GM12878 (cell line): ENCODE measurements at regions not wholly inside any gene's neighbourhood (a gene's known extent, or its start where the extent isn't known, plus 50 kb on each side); places are given as distances from the start of the nearest gene placed in this dataset.

ENCODE experiments used
- ATAC-seq: fragments of 200-7000 bp; cut with Tn5 transposase; 3 replicates; pipeline ENCODE4 v1.9.1; 2020; ENCODE audit warnings: mild to moderate bottlenecking, moderate library complexity
- BruUV-seq: library from RNA; stranded (reverse); fragments of 400-500 nt; replicated peaks from 2 replicates; lab custom pipeline; 2021; lab: Mats Ljungman, UMichigan
- CTCF ChIA-PET: fragments of 300-600 bp; sonication (Branson Sonifier 250); formaldehyde crosslinking; extraction: SDS; loops from one replicate; lab custom pipeline; 2021; ENCODE audit warnings: inconsistent platforms; lab: Yijun Ruan, JAX
- POLR2A ChIA-PET: fragments of 350-600 bp; formaldehyde crosslinking; extraction: SDS; loops from one replicate; lab custom pipeline; 2021; ENCODE audit warnings: inconsistent platforms; lab: Charles Lee
- RAD21 ChIA-PET: fragments of 300-600 bp; sonication (Branson Sonifier 250); formaldehyde crosslinking; loops from one replicate; lab custom pipeline; 2023; ENCODE audit warnings: antibody characterized with exemption; ENCODE audit not compliant: unreplicated experiment; lab: Charles Lee
- SMC1A ChIA-PET: fragments of 300-600 bp; sonication (Branson Sonifier 250); formaldehyde crosslinking; loops from one replicate; lab custom pipeline; 2023; ENCODE audit not compliant: unreplicated experiment, uncharacterized antibody; lab: Charles Lee
- DNase-seq: peaks from one replicate; pipeline ENCODE4 v3.0.0-alpha.2; 2011; ENCODE audit warnings: low read depth, low spot score
- FAIRE-seq: peaks from 3 replicates; lab custom pipeline; 2011; peaks lifted over from hg19 to GRCh38; lab: Jason Lieb, UNC
- H2AFZ ChIP-seq: 2 replicates; pipeline ENCODE4 v1.6.0; 2011; ENCODE audit warnings: low read depth, low read length, control low read depth; ENCODE audit not compliant: control insufficient read depth
- H3K27ac ChIP-seq: 2 replicates; pipeline ENCODE4 v1.5.1; 2011; ENCODE audit warnings: control low read depth; ENCODE audit not compliant: control insufficient read depth, insufficient read depth
- H3K27me3 ChIP-seq, 2 experiments: replicated peaks in 1 of 2; 2 replicates each; pipeline versions ENCODE4 v1.6.0 to v1.6.1; 2011; ENCODE audit warnings: low read length in 1 of 2; ENCODE audit not compliant: control insufficient read depth in 2 of 2, insufficient read depth in 2 of 2
- H3K36me3 ChIP-seq, 2 experiments: 2 replicates each; pipeline ENCODE4 v1.5.1; 2011; ENCODE audit warnings: low read length in 1 of 2; ENCODE audit not compliant: control insufficient read depth in 2 of 2, insufficient read depth in 2 of 2
- H3K4me1 ChIP-seq: 2 replicates; pipeline ENCODE4 v1.6.1; 2011; ENCODE audit warnings: mild to moderate bottlenecking, low read length, moderate library complexity, mixed read lengths; ENCODE audit not compliant: control insufficient read depth, insufficient read depth
- H3K4me2 ChIP-seq: 2 replicates; pipeline ENCODE4 v1.6.0; 2011; ENCODE audit warnings: control low read depth; ENCODE audit not compliant: control insufficient read depth, insufficient read depth
- H3K4me3 ChIP-seq: fragments of 200-600 bp; sonication (generic); 2 replicates; pipeline ENCODE4 v1.5.1; 2016
- H3K79me2 ChIP-seq: 2 replicates; pipeline ENCODE4 v1.6.0; 2011; ENCODE audit warnings: low read length; ENCODE audit not compliant: control insufficient read depth, insufficient read depth
- H3K9ac ChIP-seq: 2 replicates; pipeline ENCODE4 v1.8.0; 2011; ENCODE audit warnings: low read length, control low read depth, mixed read lengths; ENCODE audit not compliant: control insufficient read depth, insufficient read depth
- H3K9me3 ChIP-seq: replicated peaks from 3 replicates; pipeline ENCODE4 v1.5.1; 2011; ENCODE audit warnings: mild to moderate bottlenecking, low read length; ENCODE audit not compliant: control insufficient read depth, insufficient read depth
- H4K20me1 ChIP-seq: 2 replicates; pipeline ENCODE4 v1.6.0; 2011; ENCODE audit not compliant: control insufficient read depth, insufficient read depth
- BMI1 ChIP-seq: fragments of 450-650 bp; IDR thresholded peaks from 2 replicates; pipeline ENCODE4 v1.6.1; 2016; ENCODE audit warnings: mild to moderate bottlenecking, moderate library complexity, borderline replicate concordance
- HDGF ChIP-seq: fragments of 450-650 bp; IDR thresholded peaks from 2 replicates; pipeline ENCODE4 v1.6.1; 2016; ENCODE audit warnings: antibody characterized with exemption
- NRF1 ChIP-seq: conservative IDR thresholded peaks from 2 replicates; pipeline ENCODE4 v1.6.1; 2011; ENCODE audit warnings: mild to moderate bottlenecking, low read depth, low read length, improper control_type of control experiment
- TBL1XR1 ChIP-seq: IDR thresholded peaks from 2 replicates; pipeline ENCODE4 v1.6.1; 2012; ENCODE audit warnings: low read depth, low read length, improper control_type of control experiment
- ZNF384 ChIP-seq: IDR thresholded peaks from 2 replicates; pipeline ENCODE4 v1.6.1; 2012; ENCODE audit warnings: low read depth, mild to moderate bottlenecking, low read length, improper control_type of control experiment, borderline replicate concordance
- WGBS: methylation state at CpG from one replicate; pipeline ENCODE4 v1.1.6; 2016; ENCODE audit warnings: low lambda C conversion rate; ENCODE audit not compliant: insufficient replicate concordance, insufficient coverage; ENCODE audit errors: missing lambda C conversion rate; 5-methylcytosine and 5-hydroxymethylcytosine counted together
- in situ Hi-C: fragments of 300-500 bp; cut with MboI; formaldehyde crosslinking; loops from 9 replicates; pipeline ENCODE4 v1.14.3; 2018; ENCODE audit warnings: mixed read lengths
- intact Hi-C: fragments of 100-400 bp; cut with micrococcal nuclease; formaldehyde crosslinking; loops from one replicate; pipeline ENCODE4 v1.14.2; 2022; ENCODE audit not compliant: unreplicated experiment
- TF ChIP-seq, protein P1 (sequence below): fragments of 450-650 bp; formaldehyde crosslinking; IDR thresholded peaks from 2 replicates; pipeline ENCODE4 v1.4.0; 2020; ENCODE audit warnings: mild to moderate bottlenecking, moderate library complexity
- TF ChIP-seq, protein P2 (sequence below), 3 experiments: IDR thresholded peaks in 2 of 3; conservative IDR thresholded peaks in 1 of 3; 2 replicates each; pipeline ENCODE4 v1.5.1; 2011; ENCODE audit warnings: low read depth in 3 of 3, low read length in 3 of 3, mild to moderate bottlenecking in 3 of 3, control low read depth in 2 of 3, moderate library complexity in 2 of 3, inconsistent platforms in 1 of 3, mixed read lengths in 1 of 3; ENCODE audit not compliant: control insufficient read depth in 2 of 3, insufficient read depth in 1 of 3; ENCODE audit errors: extremely low read depth in 1 of 3
- TF ChIP-seq, protein P3 (sequence below): fragments of 450-650 bp; IDR thresholded peaks from 2 replicates; pipeline ENCODE4 v1.6.1; 2016; ENCODE audit warnings: mild to moderate bottlenecking

DNA sequence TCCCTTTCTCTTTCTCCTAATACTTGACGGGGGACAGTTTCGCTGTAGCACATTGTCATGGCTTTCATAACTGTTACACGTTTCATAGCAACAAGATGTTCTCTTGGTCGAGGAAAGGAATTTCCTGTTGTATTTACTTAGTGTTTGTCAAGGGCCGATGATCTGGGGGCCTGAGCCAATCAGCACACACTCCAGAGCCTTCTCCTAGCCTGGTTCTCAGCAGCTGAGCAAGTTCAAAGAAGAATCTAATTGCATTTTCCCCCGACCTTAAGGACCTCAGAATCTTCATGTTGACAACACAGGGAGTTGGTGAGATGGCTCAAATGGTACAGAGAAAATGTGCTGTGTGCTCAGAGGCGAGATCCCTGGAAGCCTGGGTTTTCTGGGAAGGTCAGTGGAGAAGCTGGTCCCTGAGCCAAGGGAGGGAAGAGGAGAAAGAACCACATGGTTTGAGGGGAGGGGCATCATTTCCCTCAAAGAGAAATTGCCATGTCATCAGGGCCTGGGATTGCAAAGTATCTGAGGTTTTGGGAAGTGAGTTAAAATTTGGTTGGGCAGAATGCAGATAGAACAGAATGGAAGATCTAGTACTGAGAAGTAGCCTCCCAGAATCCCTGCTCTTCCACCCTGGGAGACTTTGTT is 76.9 kb upstream of the AGAP1 start:
- H3K4me2 ChIP-seq: no peak overlapping the region
- H3K36me3 ChIP-seq: no peaks in the 10 kb centered on the region
- no TSS peak for BruUV-seq
- H3K27ac ChIP-seq: no peak overlapping the region
- no peak for FAIRE-seq
- no peak for DNase-seq
- no peaks in the 10 kb centered on the region for H3K79me2 ChIP-seq
- ChIA-PET POLR2A (no interaction called here), SMC1A (no interaction called here), RAD21 (no interaction called here), CTCF (no interaction called here)
- H3K4me1 ChIP-seq: no peaks in the 10 kb centered on the region
- H4K20me1 ChIP-seq: no peaks in the 10 kb centered on the region
- 19% methylated on average over 7 of the region's 7 CpGs for WGBS
- in situ Hi-C loops: no loop called here
- no peak overlapping the region for H3K4me3 ChIP-seq
- H3K27me3 ChIP-seq: no peaks in the 10 kb centered on the region; a peak in 1 of 4 replicates
- no peak overlapping the region for H3K9ac ChIP-seq
- ATAC-seq: no peak
- H2AFZ ChIP-seq: no peak overlapping the region
- intact Hi-C loops: no loop called here
- H3K9me3 ChIP-seq: no peaks in the 10 kb centered on the region
- TF ChIP-seq TBL1XR1: no peak
- TF ChIP-seq, protein P1, sequence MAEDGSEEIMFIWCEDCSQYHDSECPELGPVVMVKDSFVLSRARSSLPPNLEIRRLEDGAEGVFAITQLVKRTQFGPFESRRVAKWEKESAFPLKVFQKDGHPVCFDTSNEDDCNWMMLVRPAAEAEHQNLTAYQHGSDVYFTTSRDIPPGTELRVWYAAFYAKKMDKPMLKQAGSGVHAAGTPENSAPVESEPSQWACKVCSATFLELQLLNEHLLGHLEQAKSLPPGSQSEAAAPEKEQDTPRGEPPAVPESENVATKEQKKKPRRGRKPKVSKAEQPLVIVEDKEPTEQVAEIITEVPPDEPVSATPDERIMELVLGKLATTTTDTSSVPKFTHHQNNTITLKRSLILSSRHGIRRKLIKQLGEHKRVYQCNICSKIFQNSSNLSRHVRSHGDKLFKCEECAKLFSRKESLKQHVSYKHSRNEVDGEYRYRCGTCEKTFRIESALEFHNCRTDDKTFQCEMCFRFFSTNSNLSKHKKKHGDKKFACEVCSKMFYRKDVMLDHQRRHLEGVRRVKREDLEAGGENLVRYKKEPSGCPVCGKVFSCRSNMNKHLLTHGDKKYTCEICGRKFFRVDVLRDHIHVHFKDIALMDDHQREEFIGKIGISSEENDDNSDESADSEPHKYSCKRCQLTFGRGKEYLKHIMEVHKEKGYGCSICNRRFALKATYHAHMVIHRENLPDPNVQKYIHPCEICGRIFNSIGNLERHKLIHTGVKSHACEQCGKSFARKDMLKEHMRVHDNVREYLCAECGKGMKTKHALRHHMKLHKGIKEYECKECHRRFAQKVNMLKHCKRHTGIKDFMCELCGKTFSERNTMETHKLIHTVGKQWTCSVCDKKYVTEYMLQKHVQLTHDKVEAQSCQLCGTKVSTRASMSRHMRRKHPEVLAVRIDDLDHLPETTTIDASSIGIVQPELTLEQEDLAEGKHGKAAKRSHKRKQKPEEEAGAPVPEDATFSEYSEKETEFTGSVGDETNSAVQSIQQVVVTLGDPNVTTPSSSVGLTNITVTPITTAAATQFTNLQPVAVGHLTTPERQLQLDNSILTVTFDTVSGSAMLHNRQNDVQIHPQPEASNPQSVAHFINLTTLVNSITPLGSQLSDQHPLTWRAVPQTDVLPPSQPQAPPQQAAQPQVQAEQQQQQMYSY (CRISPR knock-in tag): no peak
- TF ChIP-seq ZNF384: no peak
- TF ChIP-seq, protein P2, sequence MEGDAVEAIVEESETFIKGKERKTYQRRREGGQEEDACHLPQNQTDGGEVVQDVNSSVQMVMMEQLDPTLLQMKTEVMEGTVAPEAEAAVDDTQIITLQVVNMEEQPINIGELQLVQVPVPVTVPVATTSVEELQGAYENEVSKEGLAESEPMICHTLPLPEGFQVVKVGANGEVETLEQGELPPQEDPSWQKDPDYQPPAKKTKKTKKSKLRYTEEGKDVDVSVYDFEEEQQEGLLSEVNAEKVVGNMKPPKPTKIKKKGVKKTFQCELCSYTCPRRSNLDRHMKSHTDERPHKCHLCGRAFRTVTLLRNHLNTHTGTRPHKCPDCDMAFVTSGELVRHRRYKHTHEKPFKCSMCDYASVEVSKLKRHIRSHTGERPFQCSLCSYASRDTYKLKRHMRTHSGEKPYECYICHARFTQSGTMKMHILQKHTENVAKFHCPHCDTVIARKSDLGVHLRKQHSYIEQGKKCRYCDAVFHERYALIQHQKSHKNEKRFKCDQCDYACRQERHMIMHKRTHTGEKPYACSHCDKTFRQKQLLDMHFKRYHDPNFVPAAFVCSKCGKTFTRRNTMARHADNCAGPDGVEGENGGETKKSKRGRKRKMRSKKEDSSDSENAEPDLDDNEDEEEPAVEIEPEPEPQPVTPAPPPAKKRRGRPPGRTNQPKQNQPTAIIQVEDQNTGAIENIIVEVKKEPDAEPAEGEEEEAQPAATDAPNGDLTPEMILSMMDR (IDR thresholded peaks at IDR 0.05 in 2 of 3, conservative IDR thresholded peaks at IDR 0.05 in 1 of 3; ENCODE audit: control insufficient read depth in 2 of 3, extremely low read depth in 1 of 3, insufficient read depth in 1 of 3, low read depth in 3 of 3, low read length in 3 of 3): no peak
- TF ChIP-seq HDGF: no peak
- TF ChIP-seq, protein P3, sequence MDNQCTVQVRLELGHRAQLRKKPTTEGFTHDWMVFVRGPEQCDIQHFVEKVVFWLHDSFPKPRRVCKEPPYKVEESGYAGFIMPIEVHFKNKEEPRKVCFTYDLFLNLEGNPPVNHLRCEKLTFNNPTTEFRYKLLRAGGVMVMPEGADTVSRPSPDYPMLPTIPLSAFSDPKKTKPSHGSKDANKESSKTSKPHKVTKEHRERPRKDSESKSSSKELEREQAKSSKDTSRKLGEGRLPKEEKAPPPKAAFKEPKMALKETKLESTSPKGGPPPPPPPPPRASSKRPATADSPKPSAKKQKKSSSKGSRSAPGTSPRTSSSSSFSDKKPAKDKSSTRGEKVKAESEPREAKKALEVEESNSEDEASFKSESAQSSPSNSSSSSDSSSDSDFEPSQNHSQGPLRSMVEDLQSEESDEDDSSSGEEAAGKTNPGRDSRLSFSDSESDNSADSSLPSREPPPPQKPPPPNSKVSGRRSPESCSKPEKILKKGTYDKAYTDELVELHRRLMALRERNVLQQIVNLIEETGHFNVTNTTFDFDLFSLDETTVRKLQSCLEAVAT: no peak
- TF ChIP-seq BMI1: no peak
- no peak for TF ChIP-seq NRF1
